ENCODE measurements at regions not wholly inside any gene's neighbourhood (a gene's known extent, or its start where the extent isn't known, plus 50 kb on each side); places are given as distances from the start of the nearest gene placed in this dataset.

DNA sequence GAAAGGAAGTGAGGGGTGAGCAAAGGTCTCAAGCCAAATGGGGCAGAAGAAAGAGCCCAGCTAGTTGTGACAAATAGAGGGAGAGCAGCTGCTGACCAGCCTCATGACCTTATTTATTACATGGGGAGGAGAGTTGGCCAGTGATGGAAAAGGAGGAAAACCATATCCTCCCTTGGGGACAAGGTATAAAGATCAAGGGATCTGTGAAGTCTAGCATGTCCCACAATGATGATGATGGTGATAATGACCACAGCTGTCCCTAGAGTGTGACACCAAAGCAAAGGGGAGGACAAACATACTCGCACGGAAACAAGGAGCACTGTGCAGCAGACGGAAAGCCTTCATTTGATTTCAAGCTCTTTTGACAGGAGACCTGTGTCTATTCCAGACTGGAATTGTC lies 190.4 kb upstream of the MCHR2 start:
- no peaks in the 10 kb centered on the region for H3K36me3 ChIP-seq (ENCODE audit: insufficient read depth, low read length)
- H2AFZ ChIP-seq (ENCODE audit: low read depth, low read length), result no peak overlapping the region
- no peaks in the 10 kb centered on the region for H4K20me1 ChIP-seq (ENCODE audit: insufficient read depth)
- no peaks in the 10 kb centered on the region for H3K9me3 ChIP-seq (ENCODE audit: low read length)
- no peaks in the 10 kb centered on the region for H3K9me2 ChIP-seq (ENCODE audit: insufficient read depth, low read length)
- no peak overlapping the region for H3K4me2 ChIP-seq (ENCODE audit: low read length)
- H3K9ac ChIP-seq (ENCODE audit: low read length), result no peak overlapping the region
- H3K27me3 ChIP-seq (ENCODE audit: insufficient read depth, low read depth, low read length), result no peaks in the 10 kb centered on the region
- H3K4me3 ChIP-seq (ENCODE audit: low read length), result no peak overlapping the region
- no peaks in the 10 kb centered on the region for H3F3A ChIP-seq (ENCODE audit: insufficient read depth, low read length, poor library complexity, severe bottlenecking)
- TF ChIP-seq SMC3 (conservative IDR thresholded peaks at IDR 0.05; ENCODE audit: poor library complexity), result no peak
- TF ChIP-seq, protein P1, sequence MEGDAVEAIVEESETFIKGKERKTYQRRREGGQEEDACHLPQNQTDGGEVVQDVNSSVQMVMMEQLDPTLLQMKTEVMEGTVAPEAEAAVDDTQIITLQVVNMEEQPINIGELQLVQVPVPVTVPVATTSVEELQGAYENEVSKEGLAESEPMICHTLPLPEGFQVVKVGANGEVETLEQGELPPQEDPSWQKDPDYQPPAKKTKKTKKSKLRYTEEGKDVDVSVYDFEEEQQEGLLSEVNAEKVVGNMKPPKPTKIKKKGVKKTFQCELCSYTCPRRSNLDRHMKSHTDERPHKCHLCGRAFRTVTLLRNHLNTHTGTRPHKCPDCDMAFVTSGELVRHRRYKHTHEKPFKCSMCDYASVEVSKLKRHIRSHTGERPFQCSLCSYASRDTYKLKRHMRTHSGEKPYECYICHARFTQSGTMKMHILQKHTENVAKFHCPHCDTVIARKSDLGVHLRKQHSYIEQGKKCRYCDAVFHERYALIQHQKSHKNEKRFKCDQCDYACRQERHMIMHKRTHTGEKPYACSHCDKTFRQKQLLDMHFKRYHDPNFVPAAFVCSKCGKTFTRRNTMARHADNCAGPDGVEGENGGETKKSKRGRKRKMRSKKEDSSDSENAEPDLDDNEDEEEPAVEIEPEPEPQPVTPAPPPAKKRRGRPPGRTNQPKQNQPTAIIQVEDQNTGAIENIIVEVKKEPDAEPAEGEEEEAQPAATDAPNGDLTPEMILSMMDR (IDR thresholded peaks at IDR 0.05; ENCODE audit: poor library complexity, severe bottlenecking), result no peak
- no peak for TF ChIP-seq MXI1 (conservative IDR thresholded peaks at IDR 0.05; ENCODE audit: poor library complexity, severe bottlenecking)
- no peak for TF ChIP-seq EP300 (conservative IDR thresholded peaks at IDR 0.05; ENCODE audit: poor library complexity, severe bottlenecking)
- no peak for TF ChIP-seq POLR2AphosphoS5 (IDR thresholded peaks at IDR 0.05)
- no peak for TF ChIP-seq RAD21 (conservative IDR thresholded peaks at IDR 0.05)
- no peak for TF ChIP-seq TAF1 (IDR thresholded peaks at IDR 0.05; ENCODE audit: low read depth)
- no peak overlapping the region for H3K27ac ChIP-seq (ENCODE audit: low read length)
- no peaks in the 10 kb centered on the region for H3K79me2 ChIP-seq (replicated peaks; ENCODE audit: insufficient read depth, low read length)

DNA sequence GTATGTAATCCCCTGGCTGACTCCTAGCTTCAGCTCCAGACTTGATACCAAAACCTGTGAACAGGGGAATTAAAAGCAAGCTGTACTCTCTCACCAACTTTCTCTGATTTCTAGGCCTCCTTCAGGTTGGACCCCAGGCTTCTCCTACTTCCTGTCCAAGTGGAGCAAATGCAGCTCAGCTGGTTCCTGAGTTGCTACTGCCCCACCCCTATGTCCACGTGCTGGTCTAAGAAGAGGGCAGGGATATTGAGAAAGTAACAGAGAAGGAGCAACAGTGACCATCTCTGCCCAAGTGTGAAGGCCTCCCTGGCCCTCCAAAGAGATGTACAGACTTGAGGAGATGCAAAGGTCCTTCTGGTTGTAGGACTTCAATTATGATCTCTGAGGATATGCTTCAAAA lies 188.3 kb upstream of the MCHR2 start:
- H2AFZ ChIP-seq (ENCODE audit: low read depth, low read length), result no peak overlapping the region
- TF ChIP-seq MXI1 (conservative IDR thresholded peaks at IDR 0.05; ENCODE audit: poor library complexity, severe bottlenecking) (no peak), EZH2 (IDR thresholded peaks at IDR 0.05; ENCODE audit: borderline replicate concordance, insufficient read depth, low read length, poor library complexity, severe bottlenecking) (no peak), POLR2AphosphoS5 (IDR thresholded peaks at IDR 0.05) (no peak), TAF1 (IDR thresholded peaks at IDR 0.05; ENCODE audit: low read depth) (no peak), EP300 (conservative IDR thresholded peaks at IDR 0.05; ENCODE audit: poor library complexity, severe bottlenecking) (no peak), RAD21 (conservative IDR thresholded peaks at IDR 0.05) (no peak), SMC3 (conservative IDR thresholded peaks at IDR 0.05; ENCODE audit: poor library complexity) (no peak)
- TF ChIP-seq, protein P1 (IDR thresholded peaks at IDR 0.05; ENCODE audit: poor library complexity, severe bottlenecking), result no peak
- TF ChIP-seq, protein P2, sequence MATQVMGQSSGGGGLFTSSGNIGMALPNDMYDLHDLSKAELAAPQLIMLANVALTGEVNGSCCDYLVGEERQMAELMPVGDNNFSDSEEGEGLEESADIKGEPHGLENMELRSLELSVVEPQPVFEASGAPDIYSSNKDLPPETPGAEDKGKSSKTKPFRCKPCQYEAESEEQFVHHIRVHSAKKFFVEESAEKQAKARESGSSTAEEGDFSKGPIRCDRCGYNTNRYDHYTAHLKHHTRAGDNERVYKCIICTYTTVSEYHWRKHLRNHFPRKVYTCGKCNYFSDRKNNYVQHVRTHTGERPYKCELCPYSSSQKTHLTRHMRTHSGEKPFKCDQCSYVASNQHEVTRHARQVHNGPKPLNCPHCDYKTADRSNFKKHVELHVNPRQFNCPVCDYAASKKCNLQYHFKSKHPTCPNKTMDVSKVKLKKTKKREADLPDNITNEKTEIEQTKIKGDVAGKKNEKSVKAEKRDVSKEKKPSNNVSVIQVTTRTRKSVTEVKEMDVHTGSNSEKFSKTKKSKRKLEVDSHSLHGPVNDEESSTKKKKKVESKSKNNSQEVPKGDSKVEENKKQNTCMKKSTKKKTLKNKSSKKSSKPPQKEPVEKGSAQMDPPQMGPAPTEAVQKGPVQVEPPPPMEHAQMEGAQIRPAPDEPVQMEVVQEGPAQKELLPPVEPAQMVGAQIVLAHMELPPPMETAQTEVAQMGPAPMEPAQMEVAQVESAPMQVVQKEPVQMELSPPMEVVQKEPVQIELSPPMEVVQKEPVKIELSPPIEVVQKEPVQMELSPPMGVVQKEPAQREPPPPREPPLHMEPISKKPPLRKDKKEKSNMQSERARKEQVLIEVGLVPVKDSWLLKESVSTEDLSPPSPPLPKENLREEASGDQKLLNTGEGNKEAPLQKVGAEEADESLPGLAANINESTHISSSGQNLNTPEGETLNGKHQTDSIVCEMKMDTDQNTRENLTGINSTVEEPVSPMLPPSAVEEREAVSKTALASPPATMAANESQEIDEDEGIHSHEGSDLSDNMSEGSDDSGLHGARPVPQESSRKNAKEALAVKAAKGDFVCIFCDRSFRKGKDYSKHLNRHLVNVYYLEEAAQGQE (IDR thresholded peaks at IDR 0.05; ENCODE audit: borderline replicate concordance), result no peak
- no peaks in the 10 kb centered on the region for H3K27me3 ChIP-seq (ENCODE audit: insufficient read depth, low read depth, low read length)
- H3K9me3 ChIP-seq (ENCODE audit: low read length), result no peaks in the 10 kb centered on the region
- no peak overlapping the region for H3K27ac ChIP-seq (ENCODE audit: low read length)
- no peaks in the 10 kb centered on the region for H3K79me2 ChIP-seq (replicated peaks; ENCODE audit: insufficient read depth, low read length)
- H3K4me3 ChIP-seq (ENCODE audit: low read length), result no peak overlapping the region
- H3K36me3 ChIP-seq (ENCODE audit: insufficient read depth, low read length), result no peaks in the 10 kb centered on the region
- no peak overlapping the region for H3K4me2 ChIP-seq (ENCODE audit: low read length)
- H4K20me1 ChIP-seq (ENCODE audit: insufficient read depth), result no peaks in the 10 kb centered on the region
- H3F3A ChIP-seq (ENCODE audit: insufficient read depth, low read length, poor library complexity, severe bottlenecking), result no peaks in the 10 kb centered on the region
- H3K9ac ChIP-seq (ENCODE audit: low read length), result no peak overlapping the region
- no peaks in the 10 kb centered on the region for H3K9me2 ChIP-seq (ENCODE audit: insufficient read depth, low read length)
